Type B pancreatic cell (in vitro differentiated cells): ENCODE measurements at regions not wholly inside any gene's neighbourhood (a gene's known extent, or its start where the extent isn't known, plus 50 kb on each side); places are given as distances from the start of the nearest gene placed in this dataset.

Source experiments
- DNase-seq: peaks from one replicate; pipeline ENCODE4 v3.0.0; 2021; ENCODE audit warnings: mixed read lengths; ENCODE audit not compliant: unreplicated experiment; ENCODE audit errors: extremely low spot score
- H3K27ac Mint-ChIP-seq: 2 replicates; pipeline ENCODE4 v1.8.0; 2021; ENCODE audit warnings: mild to moderate bottlenecking, mixed read lengths
- H3K27me3 Mint-ChIP-seq: 2 replicates; pipeline ENCODE4 v1.8.0; 2021; ENCODE audit warnings: mixed read lengths
- H3K36me3 Mint-ChIP-seq: 2 replicates; pipeline ENCODE4 v1.8.0; 2021; ENCODE audit warnings: mixed read lengths
- H3K4me1 Mint-ChIP-seq: one replicate; pipeline ENCODE4 v1.8.0; 2021; ENCODE audit warnings: mixed read lengths; ENCODE audit not compliant: unreplicated experiment
- H3K4me3 Mint-ChIP-seq: 2 replicates; pipeline ENCODE4 v1.8.0; 2021; ENCODE audit warnings: mild to moderate bottlenecking, mixed read lengths
- H3K9me3 Mint-ChIP-seq: 2 replicates; pipeline ENCODE4 v1.8.0; 2021; ENCODE audit warnings: mixed read lengths
- CTCF ChIP-seq: fragments of 200-600 bp; sonication (generic); conservative IDR thresholded peaks from 2 replicates; pipeline ENCODE4 v1.5.0; 2021; ENCODE audit warnings: antibody characterized with exemption, mild to moderate bottlenecking

- Mint-ChIP-seq H3K27me3 (no peaks in the 10 kb centered on the region), H3K36me3 (no peaks in the 10 kb centered on the region), H3K4me3 (no peak overlapping the region), H3K27ac (peak overlapping the region; percentile 4), H3K4me1 (no peaks in the 10 kb centered on the region), H3K9me3 (no peaks in the 10 kb centered on the region)
- no peak for DNase-seq
- no peak for TF ChIP-seq CTCF
These were observed 243.1 kb downstream of the BCAT1 start for GRCh38 chr12:24705741-24706358.

GRCh38 chr12:24705216-24705615 lies 243.7 kb downstream of the BCAT1 start:
- Mint-ChIP-seq H3K4me1 (no peaks in the 10 kb centered on the region), H3K27me3 (no peaks in the 10 kb centered on the region), H3K36me3 (no peaks in the 10 kb centered on the region), H3K4me3 (no peak overlapping the region), H3K27ac (no peak overlapping the region), H3K9me3 (no peaks in the 10 kb centered on the region)
- DNase-seq, result no peak
- no peak for TF ChIP-seq CTCF

- no peaks in the 10 kb centered on the region for H3K4me1 Mint-ChIP-seq
- H3K27ac Mint-ChIP-seq, result no peak overlapping the region
These were observed 247.6 kb downstream of the BCAT1 start for GRCh38 chr12:24701343-24701742.

GRCh38 chr12:24698972-24699371 lies 249.9 kb downstream of the BCAT1 start:
- Mint-ChIP-seq H3K4me1 (peaks cover 3% of the 10 kb centered on the region), H3K9me3 (no peaks in the 10 kb centered on the region)

More at GRCh38 chr12:24701343-24701742, 247.6 kb downstream of the BCAT1 start:
- DNase-seq, result no peak
- TF ChIP-seq CTCF, result no peak
- H3K9me3 Mint-ChIP-seq, result no peaks in the 10 kb centered on the region
- no peak overlapping the region for H3K4me3 Mint-ChIP-seq
- no peaks in the 10 kb centered on the region for H3K36me3 Mint-ChIP-seq
- no peaks in the 10 kb centered on the region for H3K27me3 Mint-ChIP-seq

GRCh38 chr12:24697769-24698168 lies 251.1 kb downstream of the BCAT1 start:
- no peak for DNase-seq
- Mint-ChIP-seq H3K27me3 (no peaks in the 10 kb centered on the region), H3K27ac (no peak overlapping the region), H3K4me3 (no peak overlapping the region), H3K4me1 (peaks cover 3% of the 10 kb centered on the region), H3K9me3 (peaks cover under 1% of the 10 kb centered on the region), H3K36me3 (no peaks in the 10 kb centered on the region)
- no peak for TF ChIP-seq CTCF

More at GRCh38 chr12:24698972-24699371, 249.9 kb downstream of the BCAT1 start:
- no peak for DNase-seq
- H3K27me3 Mint-ChIP-seq, result no peaks in the 10 kb centered on the region
- TF ChIP-seq CTCF, result no peak
- no peak overlapping the region for H3K4me3 Mint-ChIP-seq
- no peak overlapping the region for H3K27ac Mint-ChIP-seq
- no peaks in the 10 kb centered on the region for H3K36me3 Mint-ChIP-seq
